HG03354 (cell line): ENCODE measurements at regions not wholly inside any gene's neighbourhood (a gene's known extent, or its start where the extent isn't known, plus 50 kb on each side); places are given as distances from the start of the nearest gene placed in this dataset.

Source experiments
- ATAC-seq: cut with Tn5 transposase; IDR thresholded peaks from one replicate; pipeline ENCODE4 v1.9.1; 2021; ENCODE audit warnings: mild to moderate bottlenecking; ENCODE audit not compliant: unreplicated experiment, poor library complexity, severe bottlenecking

GRCh38 chr16:85399583-85400284, 213.4 kb upstream of the GSE1 start:
- no peak for ATAC-seq

DNA sequence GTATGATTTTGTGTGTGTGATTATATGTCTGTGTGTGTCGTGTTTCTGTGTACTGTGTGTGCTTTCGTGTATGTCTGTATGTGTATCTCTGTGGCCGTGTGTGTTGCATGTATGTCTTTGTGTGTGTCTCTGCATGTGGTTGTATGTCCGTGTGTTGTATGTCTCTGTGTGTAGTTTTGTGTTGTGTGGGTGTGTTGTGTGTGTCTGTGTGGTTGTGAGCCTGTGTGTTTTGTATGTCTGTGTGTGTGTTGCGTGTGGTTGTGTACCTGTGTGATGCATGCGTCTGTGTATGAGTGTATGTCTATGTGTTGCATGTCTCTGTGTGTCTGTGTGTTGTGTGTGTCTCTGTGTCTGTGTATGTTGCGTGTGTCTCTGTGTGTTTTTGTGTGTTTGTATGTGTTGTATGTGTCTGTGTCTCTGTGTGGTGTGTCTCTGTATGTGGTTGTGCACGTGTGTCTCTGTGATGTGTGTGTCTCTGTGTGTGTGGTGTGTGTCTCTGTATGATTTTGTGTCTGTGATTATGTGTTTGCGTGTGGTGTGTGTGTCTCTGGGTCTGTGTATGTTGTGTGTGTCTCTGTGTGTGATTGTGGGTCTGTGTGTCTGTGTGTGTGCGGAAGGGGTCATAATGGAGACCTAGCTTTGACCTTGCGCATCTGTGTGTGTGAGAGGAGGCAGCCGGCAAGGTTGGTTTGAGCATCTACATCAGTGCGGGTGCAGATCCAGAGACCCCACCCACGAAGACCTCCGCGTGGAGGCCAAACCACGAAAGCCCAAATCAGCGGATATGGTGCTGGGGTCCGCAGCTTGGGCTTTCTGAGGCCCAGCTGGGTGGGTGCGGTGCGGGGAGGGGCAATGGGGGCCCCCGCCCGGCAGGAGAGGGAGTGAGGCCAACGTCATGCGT, 212.6 kb upstream of the GSE1 start:
- no peak for ATAC-seq

- no peak for ATAC-seq
These were observed 211.7 kb upstream of the GSE1 start for GRCh38 chr16:85401370-85401916.

DNA sequence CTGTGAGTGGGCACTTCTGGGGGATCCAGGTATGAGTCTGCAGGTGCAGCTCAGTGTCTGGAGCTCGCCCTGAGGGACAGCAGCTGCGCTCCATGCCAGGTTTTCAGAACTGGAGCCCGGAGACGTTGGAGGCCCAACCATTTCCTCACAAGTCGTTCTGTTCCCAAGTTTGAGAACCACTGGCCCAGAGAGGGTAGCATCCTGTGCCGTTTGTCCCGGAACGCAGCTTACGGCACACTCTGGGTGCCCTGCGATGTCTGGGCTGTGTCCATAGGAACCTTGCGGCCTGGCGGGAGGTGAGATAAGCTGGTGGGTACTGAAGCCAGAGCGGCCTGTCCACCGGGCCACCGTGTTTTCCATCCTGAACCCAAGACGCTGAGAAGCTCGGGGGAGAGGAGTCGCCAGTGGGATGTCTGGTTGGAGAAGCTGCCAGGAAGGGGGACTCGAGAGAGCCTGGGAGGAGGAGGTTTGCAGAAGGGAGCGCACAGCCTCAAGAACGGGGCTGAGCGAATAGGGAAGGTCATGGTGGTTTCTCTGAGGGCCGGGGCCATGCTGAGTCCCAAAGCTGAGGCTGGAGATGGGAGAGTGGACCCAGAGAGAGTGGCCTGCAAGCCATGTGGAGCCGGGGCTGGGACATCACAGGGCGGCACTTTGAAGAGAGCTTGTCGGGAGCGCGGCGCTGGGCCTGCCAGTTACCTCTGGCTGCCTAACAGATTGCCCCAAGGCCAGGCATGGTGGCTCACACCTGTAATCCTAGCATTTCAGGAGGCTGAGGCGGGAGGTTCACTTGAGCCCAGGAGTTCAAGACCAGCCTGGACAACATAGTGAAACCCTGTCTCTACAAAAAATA, 211.0 kb upstream of the GSE1 start:
- ATAC-seq, result no peak

- ATAC-seq, result no peak
These were observed 210.0 kb upstream of the GSE1 start for GRCh38 chr16:85402910-85403692.

DNA sequence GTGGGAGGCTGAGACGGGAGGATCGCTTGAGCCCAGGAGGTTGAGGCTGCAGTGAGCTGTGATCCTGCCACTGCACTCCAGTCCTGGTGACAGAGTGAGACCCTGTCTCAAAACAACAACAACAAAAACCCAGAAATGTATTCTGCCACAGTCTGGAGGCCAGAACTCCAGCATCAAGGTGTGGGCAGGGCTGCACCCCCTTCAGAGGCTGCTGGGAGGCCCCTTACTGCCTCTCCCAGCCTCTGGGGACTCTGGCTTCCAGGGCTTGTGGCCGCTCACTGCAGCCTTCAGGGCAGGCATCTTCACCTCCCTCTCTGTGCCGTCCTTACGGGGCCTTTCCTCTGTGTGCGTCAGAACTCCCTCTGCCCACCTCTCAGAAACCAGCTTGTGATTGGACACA, 209.4 kb upstream of the GSE1 start:
- no peak for ATAC-seq

GRCh38 chr16:85412911-85413520, 200.1 kb upstream of the GSE1 start:
- ATAC-seq, result no peak

DNA sequence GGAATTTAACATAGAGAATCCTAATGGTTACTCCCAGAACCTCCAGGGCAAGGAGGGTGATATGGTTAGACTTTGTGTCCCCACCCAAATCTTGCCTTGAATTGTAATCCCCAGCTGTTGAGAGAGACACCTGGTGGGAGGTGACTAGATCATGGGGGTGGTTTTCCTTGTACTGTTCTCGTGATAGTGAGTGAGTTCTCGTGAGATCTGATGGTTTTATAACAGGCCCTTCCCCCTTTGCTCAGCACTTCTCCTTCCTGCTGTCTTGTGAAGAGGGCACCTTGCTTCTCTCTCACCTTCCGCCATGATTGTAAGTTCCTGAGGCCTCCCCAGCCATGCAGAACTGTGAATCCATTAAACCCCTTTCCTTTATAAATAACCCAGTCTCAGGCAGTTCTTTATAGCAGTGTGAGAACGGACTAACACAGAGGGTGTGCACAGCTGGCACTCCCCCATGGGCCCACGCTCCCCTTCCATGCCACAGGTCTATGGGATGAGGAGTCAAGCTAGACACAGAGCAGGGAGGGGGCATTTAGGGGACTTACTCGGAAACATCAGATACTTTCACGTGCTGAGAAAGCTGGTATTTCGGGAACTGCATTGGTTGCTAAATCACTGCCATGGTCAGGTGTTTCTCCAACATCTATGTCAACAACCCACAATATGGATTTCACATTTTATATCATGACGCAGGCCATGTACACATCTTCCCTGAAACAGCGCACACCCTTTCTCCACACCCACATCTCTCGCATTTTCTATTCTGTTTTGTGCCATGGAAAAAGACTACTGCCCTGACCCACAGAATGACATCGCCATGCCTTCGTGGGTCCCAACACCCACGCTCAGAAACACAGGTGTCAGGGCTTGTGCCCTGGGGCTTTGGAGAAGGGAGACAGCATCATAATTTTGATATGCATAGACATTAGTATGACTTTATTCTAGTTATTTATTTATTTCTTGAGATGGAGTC, 199.1 kb upstream of the GSE1 start:
- no peak for ATAC-seq

DNA sequence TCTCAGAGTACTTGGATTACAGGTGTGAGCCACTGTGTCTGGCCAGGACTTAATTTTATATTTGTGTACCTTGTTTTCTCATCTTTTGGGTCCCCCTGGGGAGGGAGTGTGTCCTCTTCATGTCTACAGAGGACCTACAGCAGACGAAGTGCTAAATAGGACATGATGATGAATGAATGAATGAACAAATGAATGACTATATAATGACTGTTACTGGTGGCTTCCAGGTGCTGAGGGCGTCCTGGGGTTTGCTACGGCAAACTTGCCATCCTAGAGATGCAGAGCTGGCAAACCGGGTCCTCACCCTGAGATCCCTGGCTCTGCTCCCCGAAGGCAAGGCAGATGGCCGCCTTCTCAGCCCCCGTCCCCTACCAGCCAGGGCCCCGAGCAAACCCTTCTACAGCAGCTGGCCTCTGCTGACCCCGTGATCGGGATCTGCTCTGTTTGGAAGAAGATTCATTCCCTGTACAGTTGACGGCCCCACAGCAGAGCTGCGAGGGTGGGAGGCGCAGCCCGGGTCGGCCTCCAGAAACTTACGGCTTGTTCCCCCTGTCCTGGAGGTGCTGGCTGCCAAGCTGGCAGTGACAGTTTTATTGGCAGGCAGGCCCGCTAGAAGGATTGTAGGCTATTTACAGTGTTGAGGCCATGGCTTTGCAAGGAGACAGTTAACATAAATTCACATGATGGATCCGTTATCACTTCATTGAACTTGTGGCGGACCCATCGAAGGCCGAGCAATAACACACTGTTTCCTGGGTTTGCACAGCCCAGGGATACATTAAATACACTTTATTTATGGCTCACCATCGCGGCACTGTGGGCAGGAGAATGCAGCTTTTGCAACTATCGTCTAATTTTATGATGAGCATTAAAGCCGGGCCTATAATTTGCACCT, 197.7 kb upstream of the GSE1 start:
- ATAC-seq, result no peak

- no peak for ATAC-seq
These were observed 196.7 kb upstream of the GSE1 start for GRCh38 chr16:85416228-85417109.

GRCh38 chr16:85417156-85417860, 195.8 kb upstream of the GSE1 start:
- no peak for ATAC-seq

- ATAC-seq, result no peak
These were observed 194.1 kb upstream of the GSE1 start for GRCh38 chr16:85418978-85419491.

DNA sequence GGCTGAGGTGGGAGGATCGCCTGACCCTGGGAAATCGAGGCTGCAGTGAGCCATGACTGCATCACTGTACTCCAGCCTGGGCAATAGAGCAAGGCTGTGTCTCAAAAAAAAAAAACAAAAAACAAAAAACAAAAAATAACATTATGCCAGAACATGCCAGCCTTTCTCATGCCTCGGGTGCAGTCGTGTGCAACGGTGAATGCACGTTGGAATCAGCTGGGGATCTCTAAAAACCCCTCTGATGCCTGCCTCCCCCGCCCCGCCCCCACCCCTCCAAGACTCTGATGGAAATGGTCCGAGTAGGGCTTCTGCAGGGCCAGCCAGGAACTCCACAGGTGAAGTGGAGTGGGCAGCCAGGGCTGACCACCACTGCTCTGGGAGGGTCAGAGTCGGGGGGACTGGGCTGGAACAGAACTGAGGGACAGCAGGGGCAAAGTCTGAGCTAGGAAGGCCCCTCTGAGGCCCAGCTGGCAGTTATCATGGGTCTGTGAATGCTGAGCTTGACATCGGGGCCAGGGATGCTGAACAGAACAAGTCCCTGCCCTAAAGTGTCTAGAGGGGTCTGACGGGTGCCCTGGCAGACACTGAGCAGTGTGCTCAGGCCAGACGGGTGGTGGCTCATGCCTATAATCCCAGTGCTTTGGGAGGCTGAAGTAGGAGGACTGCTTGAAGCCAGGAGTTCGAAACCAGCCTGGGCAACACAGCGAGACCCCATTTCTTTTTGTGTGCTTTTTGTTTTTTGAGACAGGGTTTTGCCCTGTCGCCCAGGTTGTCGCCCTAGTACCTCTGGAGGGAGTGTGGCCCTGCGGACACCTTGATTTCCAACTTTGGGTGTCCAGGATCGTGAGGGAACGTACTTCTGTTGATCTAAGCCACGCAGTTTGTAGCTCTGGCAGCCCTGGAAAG, 193.4 kb upstream of the GSE1 start:
- no peak for ATAC-seq
